ENCODE measurements at regions not wholly inside any gene's neighbourhood (a gene's known extent, or its start where the extent isn't known, plus 50 kb on each side); places are given as distances from the start of the nearest gene placed in this dataset.
"Not testable (repeated sequence)": the region's sequence is repeated elsewhere in the genome, so short reads cannot be mapped to it uniquely, and the experiment has no call there.

DNA sequence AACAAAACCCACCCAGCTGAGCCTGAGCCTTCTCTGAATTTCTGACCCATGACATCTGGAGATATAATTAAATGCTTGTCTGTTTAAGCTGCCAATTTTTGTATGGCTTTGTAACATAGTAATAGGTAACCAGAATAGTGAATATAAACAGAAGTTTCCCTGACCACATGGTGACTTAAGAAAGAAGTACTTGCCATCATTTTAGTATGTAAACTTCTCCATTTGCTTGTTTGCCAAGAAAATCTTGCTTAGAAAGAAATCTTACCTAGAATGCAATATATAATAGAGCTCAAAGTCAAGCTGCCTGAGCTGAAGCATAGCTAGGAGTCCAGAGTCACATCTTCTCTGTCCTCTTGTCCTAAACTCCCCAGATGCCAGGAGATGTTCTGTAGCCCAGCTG, 117.0 kb downstream of the PCSK1 start:
- no peak overlapping the region for H2AFZ ChIP-seq (ENCODE audit: low read depth, low read length)
- no peaks in the 10 kb centered on the region for H3K36me3 ChIP-seq (ENCODE audit: insufficient read depth, low read length)
- no peaks in the 10 kb centered on the region for H3K27me3 ChIP-seq (ENCODE audit: insufficient read depth, low read length)
- H3K4me1 ChIP-seq (ENCODE audit: insufficient read depth, low read length): peaks cover 2% of the 10 kb centered on the region
- no peak overlapping the region for H3K4me3 ChIP-seq (ENCODE audit: low read length)
- H3K9me3 ChIP-seq (ENCODE audit: low read length): no peaks in the 10 kb centered on the region

DNA sequence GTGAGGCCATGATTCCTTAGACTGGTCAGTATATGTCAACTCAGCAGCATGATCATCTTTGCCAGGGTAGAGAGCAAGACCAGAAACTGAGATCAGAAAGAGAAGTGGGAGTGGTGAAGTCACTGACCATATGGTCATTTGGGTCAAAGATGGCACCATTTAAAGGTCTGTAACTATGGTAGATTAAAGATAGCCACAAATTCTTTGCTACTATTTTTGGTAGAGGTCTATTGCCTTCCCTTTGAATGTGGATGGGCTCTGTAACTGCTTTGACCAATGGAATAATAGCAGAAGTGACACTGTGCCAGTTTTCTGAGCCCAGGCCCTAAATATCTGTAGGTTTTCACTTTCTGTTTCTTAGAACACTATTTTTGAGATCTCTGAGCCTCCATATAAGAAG, 117.6 kb downstream of the PCSK1 start:
- Histone ChIP-seq H3K36me3 (ENCODE audit: insufficient read depth, low read length) (no peaks in the 10 kb centered on the region), H2AFZ (ENCODE audit: low read depth, low read length) (no peak overlapping the region), H3K9me3 (ENCODE audit: low read length) (no peaks in the 10 kb centered on the region), H3K4me1 (ENCODE audit: insufficient read depth, low read length) (peaks cover 2% of the 10 kb centered on the region), H3K4me3 (ENCODE audit: low read length) (no peak overlapping the region), H3K27me3 (ENCODE audit: insufficient read depth, low read length) (no peaks in the 10 kb centered on the region)

DNA sequence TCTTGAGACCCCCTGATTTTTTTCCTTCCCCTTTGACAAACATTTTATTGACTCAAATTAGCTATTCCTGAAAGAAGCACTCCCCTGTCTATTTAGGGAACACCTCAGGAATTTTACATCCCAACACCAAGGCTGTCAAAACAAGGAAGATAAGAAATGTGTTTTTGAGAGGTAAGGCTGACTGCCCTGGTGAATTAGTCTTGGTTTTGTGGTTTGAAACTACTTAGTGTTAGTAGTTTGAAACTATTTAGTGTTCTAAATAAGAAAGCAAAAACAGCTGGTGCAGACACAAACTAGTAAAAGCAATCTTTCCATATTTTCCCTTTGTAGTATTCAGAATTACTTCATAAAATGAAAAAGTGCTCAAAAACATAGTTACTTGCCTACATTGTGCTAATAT, 120.7 kb downstream of the PCSK1 start:
- no peak overlapping the region for H3K4me3 ChIP-seq (ENCODE audit: low read length)
- no peaks in the 10 kb centered on the region for H3K36me3 ChIP-seq (ENCODE audit: insufficient read depth, low read length)
- no peaks in the 10 kb centered on the region for H3K9me3 ChIP-seq (ENCODE audit: low read length)
- H3K4me1 ChIP-seq (ENCODE audit: insufficient read depth, low read length): peaks cover 2% of the 10 kb centered on the region
- no peaks in the 10 kb centered on the region for H3K27me3 ChIP-seq (ENCODE audit: insufficient read depth, low read length)
- H2AFZ ChIP-seq (ENCODE audit: low read depth, low read length): no peak overlapping the region

GRCh38 chr5:96307047-96307446, 126.0 kb downstream of the PCSK1 start:
- not testable (repeated sequence) for H2AFZ ChIP-seq (ENCODE audit: low read depth, low read length); H3K36me3 ChIP-seq (ENCODE audit: insufficient read depth, low read length); H3K4me3 ChIP-seq (ENCODE audit: low read length); H3K4me1 ChIP-seq (ENCODE audit: insufficient read depth, low read length); H3K27me3 ChIP-seq (ENCODE audit: insufficient read depth, low read length); H3K9me3 ChIP-seq (ENCODE audit: low read length)

DNA sequence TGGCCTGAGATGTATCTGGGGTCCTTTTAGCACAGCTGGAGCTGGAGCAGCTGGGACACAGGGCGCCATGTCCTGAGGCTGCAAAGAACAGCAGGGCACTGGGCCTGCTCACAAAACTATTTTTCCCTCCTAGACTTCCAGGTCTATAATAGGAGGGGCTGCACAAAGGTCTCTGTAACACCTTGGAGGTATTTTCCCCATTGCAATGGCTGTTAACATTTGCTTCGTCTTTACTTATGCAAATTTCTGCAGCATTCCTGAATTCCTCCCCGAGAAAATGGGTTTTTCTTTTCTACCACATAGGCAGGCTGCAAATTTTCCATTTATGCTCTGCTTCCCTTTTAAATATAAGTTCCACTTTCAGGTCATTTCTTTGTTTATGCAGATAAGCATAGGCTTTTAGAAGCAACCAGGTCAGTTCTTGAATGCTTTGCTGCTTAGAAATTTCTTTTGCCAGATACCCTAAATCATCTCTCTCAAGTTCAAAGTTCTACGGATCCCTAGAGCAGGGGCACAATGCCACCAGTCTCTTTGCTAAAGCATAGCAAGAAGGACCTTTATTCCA, 130.8 kb downstream of the PCSK1 start:
- Histone ChIP-seq H3K36me3 (ENCODE audit: insufficient read depth, low read length) (no peaks in the 10 kb centered on the region), H3K4me3 (ENCODE audit: low read length) (no peak overlapping the region), H3K27me3 (ENCODE audit: insufficient read depth, low read length) (no peaks in the 10 kb centered on the region), H3K4me1 (ENCODE audit: insufficient read depth, low read length) (no peaks in the 10 kb centered on the region), H3K9me3 (ENCODE audit: low read length) (no peaks in the 10 kb centered on the region), H2AFZ (ENCODE audit: low read depth, low read length) (no peak overlapping the region)

- H3K9me3 ChIP-seq (ENCODE audit: low read length): no peaks in the 10 kb centered on the region
- no peak overlapping the region for H2AFZ ChIP-seq (ENCODE audit: low read depth, low read length)
- H3K4me3 ChIP-seq (ENCODE audit: low read length): no peak overlapping the region
- H3K4me1 ChIP-seq (ENCODE audit: insufficient read depth, low read length): no peaks in the 10 kb centered on the region
- H3K27me3 ChIP-seq (ENCODE audit: insufficient read depth, low read length): no peaks in the 10 kb centered on the region
- H3K36me3 ChIP-seq (ENCODE audit: insufficient read depth, low read length): no peaks in the 10 kb centered on the region
Measured at GRCh38 chr5:96300976-96301375, 132.1 kb downstream of the PCSK1 start.

DNA sequence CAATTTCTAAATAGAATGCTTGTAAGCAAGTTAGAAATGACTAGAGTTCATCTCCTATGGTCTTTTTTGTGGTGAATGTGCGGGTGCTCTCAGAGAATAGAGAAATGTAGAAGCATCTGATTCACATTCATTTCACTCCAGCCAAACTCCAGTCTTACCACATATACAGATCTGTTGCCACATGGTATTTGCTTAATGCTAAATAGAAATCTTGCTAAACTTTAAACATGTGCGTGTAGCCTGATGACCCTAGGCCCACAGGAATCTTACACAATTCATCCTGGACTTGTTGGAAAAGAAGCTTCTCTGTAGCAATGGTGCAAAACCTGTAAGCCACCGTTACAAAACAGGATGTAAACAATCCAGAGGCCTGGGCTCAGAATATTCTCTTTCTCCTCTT, 135.2 kb downstream of the PCSK1 start:
- Histone ChIP-seq H3K27me3 (ENCODE audit: insufficient read depth, low read length) (no peaks in the 10 kb centered on the region), H2AFZ (ENCODE audit: low read depth, low read length) (no peak overlapping the region), H3K4me1 (ENCODE audit: insufficient read depth, low read length) (peaks cover 6% of the 10 kb centered on the region), H3K4me3 (ENCODE audit: low read length) (no peak overlapping the region), H3K36me3 (ENCODE audit: insufficient read depth, low read length) (no peaks in the 10 kb centered on the region), H3K9me3 (ENCODE audit: low read length) (no peaks in the 10 kb centered on the region)

DNA sequence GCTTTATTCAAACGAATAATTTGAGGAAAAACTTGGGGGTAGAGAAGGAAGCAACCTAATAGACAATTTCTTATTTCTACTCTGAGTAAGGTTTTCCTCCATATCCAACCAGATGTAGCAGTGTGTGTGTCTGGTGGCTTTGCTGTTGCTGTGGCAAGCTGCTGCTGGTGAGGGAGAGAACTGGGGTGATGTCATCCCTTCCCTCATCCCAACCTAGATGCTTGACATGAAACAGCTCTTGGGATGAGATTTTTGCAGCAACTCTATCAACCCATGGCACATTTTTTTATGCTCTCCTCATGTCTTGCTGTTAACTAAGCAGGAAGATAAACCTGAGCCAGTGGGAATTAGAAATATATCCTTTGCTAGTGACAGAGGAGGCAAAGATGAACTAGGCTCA, 135.8 kb downstream of the PCSK1 start:
- Histone ChIP-seq H3K4me3 (ENCODE audit: low read length) (no peak overlapping the region), H3K4me1 (ENCODE audit: insufficient read depth, low read length) (peaks cover 6% of the 10 kb centered on the region), H3K9me3 (ENCODE audit: low read length) (no peaks in the 10 kb centered on the region), H2AFZ (ENCODE audit: low read depth, low read length) (no peak overlapping the region), H3K36me3 (ENCODE audit: insufficient read depth, low read length) (no peaks in the 10 kb centered on the region), H3K27me3 (ENCODE audit: insufficient read depth, low read length) (no peaks in the 10 kb centered on the region)

DNA sequence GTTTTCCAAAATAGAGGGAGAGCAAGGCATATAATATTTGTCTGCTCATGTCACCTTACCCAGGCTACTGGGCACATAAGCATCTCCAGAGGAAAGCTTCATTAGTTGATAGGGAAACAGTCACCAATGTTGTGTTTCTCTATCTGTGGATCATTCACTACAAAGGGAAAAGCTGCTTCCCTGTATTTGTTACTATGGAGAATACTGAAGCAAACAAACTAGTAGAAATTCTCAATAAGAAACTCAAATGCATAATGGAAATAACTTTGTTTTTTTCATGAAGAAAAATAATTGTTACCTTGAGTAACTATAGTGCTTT, 138.2 kb downstream of the PCSK1 start:
- peaks cover 6% of the 10 kb centered on the region for H3K4me1 ChIP-seq (ENCODE audit: insufficient read depth, low read length)
- H3K27me3 ChIP-seq (ENCODE audit: insufficient read depth, low read length): no peaks in the 10 kb centered on the region
- H2AFZ ChIP-seq (ENCODE audit: low read depth, low read length): no peak overlapping the region
- H3K36me3 ChIP-seq (ENCODE audit: insufficient read depth, low read length): no peaks in the 10 kb centered on the region
- no peak overlapping the region for H3K4me3 ChIP-seq (ENCODE audit: low read length)
- H3K9me3 ChIP-seq (ENCODE audit: low read length): no peaks in the 10 kb centered on the region

- Histone ChIP-seq H3K4me3 (ENCODE audit: low read length) (no peak overlapping the region), H3K9me3 (ENCODE audit: low read length) (no peaks in the 10 kb centered on the region), H2AFZ (ENCODE audit: low read depth, low read length) (no peak overlapping the region), H3K27me3 (ENCODE audit: insufficient read depth, low read length) (no peaks in the 10 kb centered on the region), H3K4me1 (ENCODE audit: insufficient read depth, low read length) (peaks cover 6% of the 10 kb centered on the region), H3K36me3 (ENCODE audit: insufficient read depth, low read length) (no peaks in the 10 kb centered on the region)
Measured at GRCh38 chr5:96293966-96294883, 138.8 kb downstream of the PCSK1 start.

- Histone ChIP-seq H2AFZ (ENCODE audit: low read depth, low read length) (no peak overlapping the region), H3K36me3 (ENCODE audit: insufficient read depth, low read length) (no peaks in the 10 kb centered on the region), H3K4me1 (ENCODE audit: insufficient read depth, low read length) (peaks cover 10% of the 10 kb centered on the region), H3K27me3 (ENCODE audit: insufficient read depth, low read length) (no peaks in the 10 kb centered on the region), H3K9me3 (ENCODE audit: low read length) (no peaks in the 10 kb centered on the region), H3K4me3 (ENCODE audit: low read length) (no peak overlapping the region)
Measured at GRCh38 chr5:96292582-96293247, 140.3 kb downstream of the PCSK1 start.

DNA sequence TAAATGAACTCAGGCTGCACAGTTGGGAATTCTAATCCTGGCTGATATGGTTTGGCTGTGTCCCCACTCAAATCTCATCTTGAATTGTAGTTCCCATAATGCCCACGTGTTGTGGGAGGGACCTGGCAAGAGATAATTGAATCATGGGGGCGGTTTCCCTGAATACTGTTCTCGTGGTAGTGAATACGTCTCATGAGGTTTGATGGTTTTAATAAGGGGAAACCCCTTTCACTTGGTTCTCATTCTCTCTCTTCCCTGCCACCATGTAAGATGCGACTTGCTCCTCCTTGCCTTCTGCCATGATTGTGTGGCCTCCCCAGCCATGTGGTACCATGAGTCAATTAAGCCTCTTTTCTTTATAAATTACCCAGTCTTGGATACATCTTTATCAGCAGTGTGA, 143.8 kb downstream of the PCSK1 start:
- peaks cover 28% of the 10 kb centered on the region for H3K4me1 ChIP-seq (ENCODE audit: insufficient read depth, low read length)
- H3K27me3 ChIP-seq (ENCODE audit: insufficient read depth, low read length); H3K36me3 ChIP-seq (ENCODE audit: insufficient read depth, low read length); H3K4me3 ChIP-seq (ENCODE audit: low read length); H2AFZ ChIP-seq (ENCODE audit: low read depth, low read length); H3K9me3 ChIP-seq (ENCODE audit: low read length): not testable (repeated sequence)

- H2AFZ ChIP-seq (ENCODE audit: low read depth, low read length): no peak overlapping the region
- no peaks in the 10 kb centered on the region for H3K9me3 ChIP-seq (ENCODE audit: low read length)
Measured at GRCh38 chr5:96288845-96289185, 144.2 kb downstream of the PCSK1 start.

More at GRCh38 chr5:96288845-96289185, 144.2 kb downstream of the PCSK1 start:
- Histone ChIP-seq H3K36me3 (ENCODE audit: insufficient read depth, low read length) (no peaks in the 10 kb centered on the region), H3K27me3 (ENCODE audit: insufficient read depth, low read length) (no peaks in the 10 kb centered on the region), H3K4me1 (ENCODE audit: insufficient read depth, low read length) (peaks cover 28% of the 10 kb centered on the region), H3K4me3 (ENCODE audit: low read length) (no peak overlapping the region)

All from neuron (in vitro differentiated cells).